CD4-positive, alpha-beta T cell treated with Interleukin-4 for 4 hours (primary cell): ENCODE measurements at regions not wholly inside any gene's neighbourhood (a gene's known extent, or its start where the extent isn't known, plus 50 kb on each side); places are given as distances from the start of the nearest gene placed in this dataset.

ENCODE experiments used
- DNase-seq: peaks from one replicate; pipeline ENCODE4 v3.0.0-alpha.2; 2020

GRCh38 chr1:166221316-166221715 lies 54.5 kb upstream of the FAM78B start:
- no peak for DNase-seq

- DNase-seq, result no peak
Measured at GRCh38 chr1:166233750-166234366, 67.1 kb upstream of the FAM78B start.

- no peak for DNase-seq
Measured at GRCh38 chr1:166235728-166236127, 68.9 kb upstream of the FAM78B start.

- no peak for DNase-seq
Measured at GRCh38 chr1:166237675-166238074, 70.9 kb upstream of the FAM78B start.

GRCh38 chr1:166253076-166253779 lies 86.4 kb upstream of the FAM78B start:
- no peak for DNase-seq

- DNase-seq, result no peak
Measured at GRCh38 chr1:166258017-166258416, 91.2 kb upstream of the FAM78B start.

GRCh38 chr1:166261511-166261910 lies 94.7 kb upstream of the FAM78B start:
- DNase-seq, result no peak

GRCh38 chr1:166270476-166271150 lies 103.8 kb upstream of the FAM78B start:
- no peak for DNase-seq

- DNase-seq, result no peak
Measured at GRCh38 chr1:166271151-166271538, 104.3 kb upstream of the FAM78B start.

GRCh38 chr1:166272155-166272554 lies 105.4 kb upstream of the FAM78B start:
- no peak for DNase-seq

- no peak for DNase-seq
Measured at GRCh38 chr1:166272851-166273250, 106.0 kb upstream of the FAM78B start.

GRCh38 chr1:166273618-166274017 lies 106.8 kb upstream of the FAM78B start:
- DNase-seq, result no peak

- no peak for DNase-seq
Measured at GRCh38 chr1:166282391-166283137, 115.8 kb upstream of the FAM78B start.

- DNase-seq, result no peak
Measured at GRCh38 chr1:166283190-166283589, 116.4 kb upstream of the FAM78B start.

GRCh38 chr1:166283600-166283999 lies 116.8 kb upstream of the FAM78B start:
- no peak for DNase-seq

- DNase-seq, result no peak
Measured at GRCh38 chr1:166289309-166290050, 122.7 kb upstream of the FAM78B start.

- no peak for DNase-seq
Measured at GRCh38 chr1:166295656-166296055, 128.9 kb upstream of the FAM78B start.

GRCh38 chr1:166297993-166298392 lies 131.2 kb upstream of the FAM78B start:
- no peak for DNase-seq

GRCh38 chr1:166300767-166301166 lies 134.0 kb upstream of the FAM78B start:
- DNase-seq, result no peak

GRCh38 chr1:166302989-166303758 lies 136.4 kb upstream of the FAM78B start:
- no peak for DNase-seq

GRCh38 chr1:166304131-166304530 lies 137.3 kb upstream of the FAM78B start:
- DNase-seq, result no peak

- DNase-seq, result no peak
Measured at GRCh38 chr1:166305371-166305770, 138.6 kb upstream of the FAM78B start.
